NAMALWA (cell line): ENCODE measurements at regions not wholly inside any gene's neighbourhood (a gene's known extent, or its start where the extent isn't known, plus 50 kb on each side); places are given as distances from the start of the nearest gene placed in this dataset.
"Not testable (repeated sequence)": the region's sequence is repeated elsewhere in the genome, so short reads cannot be mapped to it uniquely, and the experiment has no call there.

Experiments
- DNase-seq: peaks from one replicate; pipeline ENCODE4 v3.0.0-alpha.2; 2015; ENCODE audit warnings: low spot score

- no peak for DNase-seq
Observed at GRCh38 chr17:71548540-71549190, 572.2 kb upstream of the SOX9 start.

DNA sequence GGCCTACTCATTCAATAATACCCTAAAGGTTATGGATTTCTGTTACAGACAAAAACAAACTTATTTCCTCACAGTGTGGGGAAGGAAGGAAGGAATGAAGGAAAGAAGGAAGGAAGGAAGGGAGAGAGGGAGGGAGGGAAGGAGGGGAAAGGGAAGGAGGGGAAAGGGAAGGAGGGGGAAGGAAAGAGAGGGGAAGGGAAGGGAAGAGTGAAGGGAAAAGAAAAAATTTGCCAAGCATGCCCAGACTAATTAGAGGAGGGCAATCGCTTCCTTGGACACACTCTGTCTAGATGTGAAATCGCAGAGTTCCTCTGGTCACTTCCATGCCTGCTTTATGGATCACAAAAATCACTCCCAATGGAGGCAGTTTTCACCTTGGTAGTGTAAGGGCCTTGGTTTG, 570.1 kb upstream of the SOX9 start:
- DNase-seq: no peak

GRCh38 chr17:71553381-71553780, 567.4 kb upstream of the SOX9 start:
- no peak for DNase-seq

DNA sequence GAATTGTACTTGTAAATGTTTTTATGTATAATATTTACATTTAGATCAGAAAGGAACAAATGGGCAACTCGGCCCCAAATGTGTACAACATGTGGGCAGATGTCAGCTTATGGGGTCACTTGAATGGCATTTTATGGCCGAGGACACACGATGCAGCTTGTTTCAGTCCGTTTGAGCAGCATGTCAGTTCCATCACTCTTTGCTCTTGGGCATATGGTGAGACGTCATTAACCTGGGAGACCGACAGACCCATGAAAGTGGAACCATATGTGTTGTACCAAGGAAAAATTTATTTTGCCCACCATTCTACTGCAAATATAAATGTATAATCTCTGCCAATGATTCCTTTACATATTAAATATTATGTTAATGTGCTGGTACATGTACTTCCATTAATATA, 561.9 kb upstream of the SOX9 start:
- DNase-seq: no peak

DNA sequence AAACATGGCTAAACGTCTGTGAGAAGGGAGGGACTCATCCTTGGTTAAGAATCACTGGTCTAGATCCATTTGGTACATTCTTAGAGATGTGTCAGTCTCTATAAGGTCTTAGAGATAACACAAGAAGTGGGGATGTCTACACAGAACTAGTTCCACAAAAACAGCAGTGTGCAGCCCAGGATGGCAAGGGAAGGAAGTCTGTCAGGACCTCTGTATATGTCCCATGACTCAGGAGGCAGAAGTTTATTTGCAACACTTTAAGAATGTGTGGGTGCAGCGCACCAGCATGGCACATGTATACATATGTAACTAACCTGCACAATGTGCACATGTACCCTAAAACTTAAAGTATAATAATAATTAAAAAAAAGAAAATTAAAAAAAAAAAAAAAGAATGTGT, 548.5 kb upstream of the SOX9 start:
- DNase-seq: no peak

DNA sequence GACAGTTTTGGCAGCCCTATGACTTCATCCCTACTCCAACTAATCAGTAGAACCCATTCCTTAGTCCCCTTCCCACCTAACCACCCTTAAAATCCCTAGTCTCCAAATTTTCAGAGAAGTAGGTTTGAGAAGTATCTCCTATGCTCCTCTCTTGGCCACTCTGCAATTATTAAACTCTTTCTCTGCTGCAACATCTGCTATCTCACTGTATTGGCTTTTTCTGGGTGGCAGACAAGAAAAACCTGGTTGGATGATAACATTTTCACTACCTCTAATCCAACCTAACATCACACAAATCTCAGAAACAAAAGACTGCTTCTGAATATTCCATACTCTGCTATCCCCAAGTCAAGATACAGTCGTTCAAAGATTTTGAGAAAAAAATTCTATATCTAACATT, 542.4 kb upstream of the SOX9 start:
- no peak for DNase-seq

DNA sequence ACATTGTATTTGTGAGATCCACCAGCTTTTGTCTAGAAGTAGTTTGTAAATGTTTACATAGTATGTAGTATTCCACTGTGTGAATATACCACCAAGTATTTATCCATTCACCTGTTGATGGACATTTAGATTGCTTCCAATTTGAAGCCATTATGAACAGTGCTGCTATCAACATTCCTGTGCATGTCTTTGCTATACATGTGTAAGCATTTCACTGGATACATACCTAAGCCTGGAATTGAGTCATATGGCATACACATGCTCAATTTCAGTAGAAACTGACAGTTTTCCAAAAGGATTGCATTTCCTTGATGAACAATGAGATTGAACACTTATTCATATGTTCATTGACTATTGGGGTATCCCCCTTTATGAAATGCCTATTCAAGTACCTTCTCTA, 540.6 kb upstream of the SOX9 start:
- DNase-seq: no peak

- DNase-seq: no peak
Observed at GRCh38 chr17:71585540-71585939, 535.3 kb upstream of the SOX9 start.

- no peak for DNase-seq
Observed at GRCh38 chr17:71592431-71592830, 528.4 kb upstream of the SOX9 start.

GRCh38 chr17:71593078-71593477, 527.7 kb upstream of the SOX9 start:
- DNase-seq: no peak

- not testable (repeated sequence) for DNase-seq
Observed at GRCh38 chr17:71599583-71599982, 521.2 kb upstream of the SOX9 start.

DNA sequence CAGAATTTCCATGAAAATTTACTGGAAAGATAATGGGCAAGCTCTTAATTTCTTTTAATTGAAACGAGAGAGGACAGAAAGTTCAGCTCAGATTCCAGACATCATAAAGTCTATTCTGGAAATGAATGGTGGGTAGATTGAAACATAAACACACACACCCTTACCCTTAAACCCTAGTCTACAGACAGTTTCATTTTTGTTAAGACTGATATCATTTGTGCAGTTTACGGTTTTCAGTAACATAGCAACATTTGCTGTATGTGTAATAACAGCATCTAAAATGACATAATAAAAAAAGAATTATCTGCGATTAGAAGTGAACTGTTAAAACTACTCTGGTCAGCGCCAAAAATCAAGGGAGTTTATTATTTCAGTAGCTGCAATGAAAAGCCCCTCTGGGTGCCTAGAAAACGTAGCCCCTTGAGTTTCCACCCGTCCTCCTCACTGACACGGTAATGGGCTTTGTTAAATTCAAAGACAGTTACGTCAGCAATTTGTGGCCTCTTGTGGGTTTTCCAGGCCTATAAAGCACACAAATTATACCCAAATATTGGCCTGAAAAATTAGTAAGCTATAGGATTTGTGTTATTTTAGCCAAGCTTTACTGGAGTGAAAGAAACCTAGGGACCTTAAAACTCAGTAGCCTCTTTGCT, 520.6 kb upstream of the SOX9 start:
- no peak for DNase-seq

DNA sequence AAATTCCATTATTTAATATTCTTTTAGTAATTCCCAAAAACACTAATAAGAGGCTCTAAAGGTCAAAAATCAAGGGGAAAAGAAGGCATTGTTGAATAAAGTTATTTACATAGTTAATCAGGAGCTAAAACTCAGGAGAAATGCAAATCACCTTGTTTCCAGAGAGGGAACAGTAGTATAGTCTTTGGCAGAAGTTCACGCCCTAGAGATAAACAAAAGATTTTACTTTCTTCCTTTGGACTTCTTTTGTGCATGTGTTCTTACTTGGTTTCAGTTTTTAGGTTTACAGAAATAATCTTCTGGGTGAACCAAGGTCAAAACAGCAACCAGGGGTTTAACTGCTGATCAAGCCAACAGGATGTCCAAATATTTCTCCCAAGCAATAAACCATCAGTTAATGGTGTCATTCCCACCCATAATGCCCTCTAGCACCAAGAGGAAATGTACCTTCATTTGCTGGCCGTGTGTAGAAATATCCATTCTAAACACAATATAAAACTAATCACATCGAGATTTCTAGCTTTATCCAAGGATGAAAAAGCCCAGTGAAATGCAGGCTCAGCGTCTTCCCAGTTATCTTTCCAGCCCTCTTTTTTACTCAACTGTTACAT, 518.8 kb upstream of the SOX9 start:
- DNase-seq: no peak

DNA sequence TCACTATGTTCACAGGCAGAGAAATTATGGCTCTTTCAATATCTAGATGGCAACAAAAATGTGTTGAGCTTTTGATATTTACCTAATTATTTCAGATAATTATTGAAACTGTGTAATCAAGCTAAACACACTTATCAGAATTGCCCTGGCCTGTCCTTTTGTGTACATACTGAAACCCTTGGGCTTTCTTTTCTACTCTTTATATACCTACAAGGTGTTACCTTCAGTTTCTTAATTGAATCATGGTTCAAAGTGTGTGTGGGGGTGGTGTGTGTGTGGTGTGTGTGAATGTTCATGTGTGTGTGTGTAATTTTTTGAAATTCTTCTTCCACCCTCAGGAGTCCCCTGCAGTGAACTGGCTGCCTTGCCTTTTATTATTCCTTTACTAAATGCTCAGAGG, 506.8 kb upstream of the SOX9 start:
- no peak for DNase-seq

GRCh38 chr17:71615820-71616219, 505.0 kb upstream of the SOX9 start:
- no peak for DNase-seq

DNA sequence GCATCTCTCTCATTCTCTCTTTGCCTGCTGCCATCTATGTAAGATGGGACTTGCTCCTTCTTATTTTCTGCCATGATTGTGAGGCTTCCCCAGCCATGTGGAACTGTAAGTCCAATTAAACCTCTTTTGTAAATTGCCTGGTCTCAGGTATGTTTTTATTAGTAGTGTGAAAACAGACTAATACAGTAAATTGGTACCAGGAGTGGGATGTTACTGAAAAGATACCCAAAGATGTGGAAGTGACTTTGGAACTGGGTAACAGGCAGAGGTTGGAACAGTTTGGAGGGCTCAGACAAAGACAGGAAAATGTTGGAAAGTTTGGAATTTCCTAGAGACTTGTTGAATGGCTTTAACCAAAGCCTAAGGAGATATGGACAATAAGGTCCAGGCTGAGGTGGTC, 503.1 kb upstream of the SOX9 start:
- DNase-seq: not testable (repeated sequence)

- no peak for DNase-seq
Observed at GRCh38 chr17:71625330-71625729, 495.5 kb upstream of the SOX9 start.

DNA sequence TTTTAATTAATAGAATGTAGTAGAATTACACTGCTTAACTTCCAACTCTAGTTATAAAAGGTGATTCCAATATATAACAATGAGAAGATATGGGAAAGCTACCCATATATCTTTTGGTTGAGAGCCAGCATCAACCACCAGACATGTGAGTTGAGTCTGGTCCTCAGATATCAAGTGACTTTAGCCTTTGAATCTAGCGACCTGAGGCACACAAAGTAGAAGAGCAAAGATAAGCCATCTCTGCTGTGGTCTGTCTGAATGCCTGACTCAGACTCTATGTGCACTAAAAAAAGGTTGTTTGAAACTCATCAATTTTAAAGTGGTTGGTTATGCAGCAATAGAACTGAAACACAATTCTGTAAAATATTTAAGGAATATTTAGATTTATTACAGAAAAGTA, 492.5 kb upstream of the SOX9 start:
- DNase-seq: no peak

DNA sequence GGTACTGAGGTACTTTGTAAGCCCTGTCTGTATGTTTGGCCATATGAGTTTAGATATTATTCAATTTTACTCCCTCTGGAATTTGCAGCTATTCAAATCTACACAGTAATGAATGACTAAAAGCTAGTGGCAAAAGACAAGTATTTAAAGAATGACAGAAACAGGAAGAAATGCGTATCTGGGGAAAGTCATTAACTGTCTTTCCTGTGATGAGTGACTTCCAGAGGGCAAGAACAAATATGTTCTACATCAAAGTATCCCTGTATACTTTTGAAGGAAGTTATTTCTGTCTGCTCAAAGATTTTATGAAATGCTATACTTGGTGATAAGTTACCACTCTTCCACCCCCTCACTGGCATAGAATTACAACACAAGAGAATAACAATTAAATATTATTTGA, 489.3 kb upstream of the SOX9 start:
- no peak for DNase-seq

DNA sequence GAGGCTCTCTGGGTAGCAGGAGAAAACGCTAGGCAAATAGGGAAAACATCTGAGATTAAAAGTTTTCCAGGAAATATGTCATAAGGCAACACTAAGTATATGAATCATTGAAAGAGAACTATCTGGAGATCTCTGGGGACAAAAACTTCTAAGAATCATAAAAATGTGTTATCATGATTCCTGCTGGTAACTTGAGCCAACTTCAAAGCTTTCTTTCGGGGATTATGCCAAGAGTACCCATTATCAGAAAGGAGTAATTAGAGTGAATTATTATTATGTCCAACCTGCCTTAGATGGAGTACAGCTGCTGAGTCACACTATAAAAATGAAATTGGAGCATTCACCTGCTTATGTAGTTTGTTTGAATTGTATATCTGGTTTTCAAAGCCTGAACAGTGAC, 488.5 kb upstream of the SOX9 start:
- no peak for DNase-seq

GRCh38 chr17:71633391-71633849, 487.4 kb upstream of the SOX9 start:
- no peak for DNase-seq

GRCh38 chr17:71634376-71634775, 486.4 kb upstream of the SOX9 start:
- DNase-seq: no peak

GRCh38 chr17:71635187-71635586, 485.6 kb upstream of the SOX9 start:
- no peak for DNase-seq

DNA sequence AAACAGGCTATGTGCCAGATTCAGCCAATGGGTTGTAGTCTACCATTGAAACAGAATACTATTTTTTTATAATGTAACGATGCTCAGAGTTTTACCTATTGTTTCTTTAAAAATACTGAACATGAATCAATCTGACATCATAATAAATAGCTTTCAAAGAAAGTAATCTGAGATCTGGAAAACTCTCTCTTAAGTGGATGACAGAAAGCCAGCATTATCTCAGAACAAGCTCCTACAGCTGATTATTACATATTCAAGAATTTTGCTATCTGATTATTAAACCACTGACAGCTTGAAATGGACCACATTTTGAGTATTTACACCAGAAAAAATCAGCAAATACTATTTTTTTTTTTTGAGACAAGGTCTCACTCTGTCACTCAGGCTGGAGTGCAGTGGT, 484.2 kb upstream of the SOX9 start:
- no peak for DNase-seq
